HEK293 (cell line): ENCODE measurements at regions not wholly inside any gene's neighbourhood (a gene's known extent, or its start where the extent isn't known, plus 50 kb on each side); places are given as distances from the start of the nearest gene placed in this dataset.

ENCODE experiments used
- SP2 ChIP-seq: fragments of 450-650 bp; formaldehyde crosslinking; IDR thresholded peaks from 2 replicates; pipeline ENCODE4 v1.5.1; 2016; ENCODE audit warnings: missing biosample characterization, missing genetic modification characterization
- ZNF114 ChIP-seq: fragments of 450-650 bp; formaldehyde crosslinking; IDR thresholded peaks from 2 replicates; pipeline ENCODE4 v1.5.0; 2017; ENCODE audit warnings: missing biosample characterization, missing genetic modification characterization
- ZNF24 ChIP-seq: fragments of 450-650 bp; formaldehyde crosslinking; IDR thresholded peaks from 2 replicates; pipeline ENCODE4 v1.5.1; 2016; ENCODE audit warnings: missing biosample characterization, missing genetic modification characterization
- ZNF292 ChIP-seq: fragments of 450-650 bp; formaldehyde crosslinking; IDR thresholded peaks from 2 replicates; pipeline ENCODE4 v1.5.1; 2016; ENCODE audit warnings: low read depth, missing biosample characterization, missing genetic modification characterization, borderline replicate concordance
- ZNF341 ChIP-seq: fragments of 450-650 bp; formaldehyde crosslinking; IDR thresholded peaks from 2 replicates; pipeline ENCODE4; 2016; ENCODE audit warnings: low read depth, missing biosample characterization, missing genetic modification characterization
- ZNF530 ChIP-seq: fragments of 450-650 bp; formaldehyde crosslinking; IDR thresholded peaks from 2 replicates; pipeline ENCODE4 v1.5.1; 2016; ENCODE audit warnings: low read depth, missing biosample characterization, missing genetic modification characterization
- ZNF768 ChIP-seq: fragments of 450-650 bp; formaldehyde crosslinking; IDR thresholded peaks from 2 replicates; pipeline ENCODE4 v1.5.1; 2018; ENCODE audit warnings: missing biosample characterization, mild to moderate bottlenecking, missing genetic modification characterization
- ZNF777 ChIP-seq: fragments of 450-650 bp; formaldehyde crosslinking; IDR thresholded peaks from 2 replicates; pipeline ENCODE4 v1.5.1; 2017; ENCODE audit warnings: missing biosample characterization, missing genetic modification characterization, borderline replicate concordance
- TF ChIP-seq, protein P1 (sequence below): fragments of 450-650 bp; formaldehyde crosslinking; IDR thresholded peaks from 2 replicates; pipeline ENCODE4 v1.5.1; 2016; ENCODE audit warnings: missing biosample characterization, missing genetic modification characterization
- TF ChIP-seq, protein P2 (sequence below): sonication (generic); formaldehyde crosslinking; IDR thresholded peaks from 2 replicates; pipeline ENCODE4 v1.8.1; 2022; ENCODE audit warnings: mild to moderate bottlenecking, moderate library complexity, missing genetic modification reagents
- TF ChIP-seq, protein P3 (sequence below): fragments of 450-650 bp; formaldehyde crosslinking; IDR thresholded peaks from 2 replicates; pipeline ENCODE4 v1.5.1; 2016; ENCODE audit warnings: missing biosample characterization, missing genetic modification characterization
- TF ChIP-seq, protein P4 (sequence below): fragments of 450-650 bp; formaldehyde crosslinking; IDR thresholded peaks from 2 replicates; pipeline ENCODE4 v1.5.1; 2016; ENCODE audit warnings: missing biosample characterization, missing genetic modification characterization, low read depth
- TF ChIP-seq, protein P5 (sequence below): fragments of 450-650 bp; formaldehyde crosslinking; IDR thresholded peaks from 2 replicates; pipeline ENCODE4 v1.5.1; 2016; ENCODE audit warnings: missing biosample characterization, missing genetic modification characterization
- TF ChIP-seq, protein P6 (sequence below): IDR thresholded peaks from 2 replicates; pipeline ENCODE4 v1.6.1; 2011; ENCODE audit warnings: mild to moderate bottlenecking, low read depth, low read length, borderline replicate concordance

DNA sequence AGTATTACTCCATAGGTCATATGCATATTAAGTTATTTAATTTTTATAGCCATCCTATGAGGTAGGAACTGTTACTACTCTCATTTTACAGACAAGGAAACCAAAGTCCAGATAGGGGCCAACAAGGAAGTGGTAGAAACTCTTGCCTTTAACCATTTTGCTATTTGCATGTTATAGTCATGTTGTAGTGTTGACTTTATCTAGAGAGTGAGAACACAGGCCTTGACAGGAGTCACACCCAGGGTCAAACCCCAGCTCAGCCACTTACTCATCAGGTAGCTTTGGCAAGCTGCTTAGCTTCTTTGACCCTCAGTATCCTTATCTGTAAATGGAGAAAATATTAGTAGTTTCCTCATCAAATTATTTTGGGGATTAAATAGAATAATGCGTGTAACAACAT, 156.2 kb downstream of the CAND1 start:
- TF ChIP-seq ZNF24 (tag by site-specific recombination) (no peak), ZNF768 (no peak), ZNF530 (tag by site-specific recombination) (no peak), ZNF114 (tag by site-specific recombination) (no peak), SP2 (tag by site-specific recombination) (no peak), ZNF341 (tag by site-specific recombination) (no peak), ZNF292 (tag by site-specific recombination) (no peak), ZNF777 (tag by site-specific recombination) (no peak)
- TF ChIP-seq, protein P1, sequence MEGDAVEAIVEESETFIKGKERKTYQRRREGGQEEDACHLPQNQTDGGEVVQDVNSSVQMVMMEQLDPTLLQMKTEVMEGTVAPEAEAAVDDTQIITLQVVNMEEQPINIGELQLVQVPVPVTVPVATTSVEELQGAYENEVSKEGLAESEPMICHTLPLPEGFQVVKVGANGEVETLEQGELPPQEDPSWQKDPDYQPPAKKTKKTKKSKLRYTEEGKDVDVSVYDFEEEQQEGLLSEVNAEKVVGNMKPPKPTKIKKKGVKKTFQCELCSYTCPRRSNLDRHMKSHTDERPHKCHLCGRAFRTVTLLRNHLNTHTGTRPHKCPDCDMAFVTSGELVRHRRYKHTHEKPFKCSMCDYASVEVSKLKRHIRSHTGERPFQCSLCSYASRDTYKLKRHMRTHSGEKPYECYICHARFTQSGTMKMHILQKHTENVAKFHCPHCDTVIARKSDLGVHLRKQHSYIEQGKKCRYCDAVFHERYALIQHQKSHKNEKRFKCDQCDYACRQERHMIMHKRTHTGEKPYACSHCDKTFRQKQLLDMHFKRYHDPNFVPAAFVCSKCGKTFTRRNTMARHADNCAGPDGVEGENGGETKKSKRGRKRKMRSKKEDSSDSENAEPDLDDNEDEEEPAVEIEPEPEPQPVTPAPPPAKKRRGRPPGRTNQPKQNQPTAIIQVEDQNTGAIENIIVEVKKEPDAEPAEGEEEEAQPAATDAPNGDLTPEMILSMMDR = no peak
- TF ChIP-seq, protein P2, sequence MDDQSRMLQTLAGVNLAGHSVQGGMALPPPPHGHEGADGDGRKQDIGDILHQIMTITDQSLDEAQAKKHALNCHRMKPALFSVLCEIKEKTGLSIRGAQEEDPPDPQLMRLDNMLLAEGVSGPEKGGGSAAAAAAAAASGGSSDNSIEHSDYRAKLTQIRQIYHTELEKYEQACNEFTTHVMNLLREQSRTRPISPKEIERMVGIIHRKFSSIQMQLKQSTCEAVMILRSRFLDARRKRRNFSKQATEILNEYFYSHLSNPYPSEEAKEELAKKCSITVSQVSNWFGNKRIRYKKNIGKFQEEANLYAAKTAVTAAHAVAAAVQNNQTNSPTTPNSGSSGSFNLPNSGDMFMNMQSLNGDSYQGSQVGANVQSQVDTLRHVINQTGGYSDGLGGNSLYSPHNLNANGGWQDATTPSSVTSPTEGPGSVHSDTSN (CRISPR knock-in tag) = no peak
- TF ChIP-seq, protein P3, sequence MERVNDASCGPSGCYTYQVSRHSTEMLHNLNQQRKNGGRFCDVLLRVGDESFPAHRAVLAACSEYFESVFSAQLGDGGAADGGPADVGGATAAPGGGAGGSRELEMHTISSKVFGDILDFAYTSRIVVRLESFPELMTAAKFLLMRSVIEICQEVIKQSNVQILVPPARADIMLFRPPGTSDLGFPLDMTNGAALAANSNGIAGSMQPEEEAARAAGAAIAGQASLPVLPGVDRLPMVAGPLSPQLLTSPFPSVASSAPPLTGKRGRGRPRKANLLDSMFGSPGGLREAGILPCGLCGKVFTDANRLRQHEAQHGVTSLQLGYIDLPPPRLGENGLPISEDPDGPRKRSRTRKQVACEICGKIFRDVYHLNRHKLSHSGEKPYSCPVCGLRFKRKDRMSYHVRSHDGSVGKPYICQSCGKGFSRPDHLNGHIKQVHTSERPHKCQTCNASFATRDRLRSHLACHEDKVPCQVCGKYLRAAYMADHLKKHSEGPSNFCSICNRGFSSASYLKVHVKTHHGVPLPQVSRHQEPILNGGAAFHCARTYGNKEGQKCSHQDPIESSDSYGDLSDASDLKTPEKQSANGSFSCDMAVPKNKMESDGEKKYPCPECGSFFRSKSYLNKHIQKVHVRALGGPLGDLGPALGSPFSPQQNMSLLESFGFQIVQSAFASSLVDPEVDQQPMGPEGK = no peak
- TF ChIP-seq, protein P4, sequence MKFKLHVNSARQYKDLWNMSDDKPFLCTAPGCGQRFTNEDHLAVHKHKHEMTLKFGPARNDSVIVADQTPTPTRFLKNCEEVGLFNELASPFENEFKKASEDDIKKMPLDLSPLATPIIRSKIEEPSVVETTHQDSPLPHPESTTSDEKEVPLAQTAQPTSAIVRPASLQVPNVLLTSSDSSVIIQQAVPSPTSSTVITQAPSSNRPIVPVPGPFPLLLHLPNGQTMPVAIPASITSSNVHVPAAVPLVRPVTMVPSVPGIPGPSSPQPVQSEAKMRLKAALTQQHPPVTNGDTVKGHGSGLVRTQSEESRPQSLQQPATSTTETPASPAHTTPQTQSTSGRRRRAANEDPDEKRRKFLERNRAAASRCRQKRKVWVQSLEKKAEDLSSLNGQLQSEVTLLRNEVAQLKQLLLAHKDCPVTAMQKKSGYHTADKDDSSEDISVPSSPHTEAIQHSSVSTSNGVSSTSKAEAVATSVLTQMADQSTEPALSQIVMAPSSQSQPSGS (tag by site-specific recombination) = no peak
- TF ChIP-seq, protein P5, sequence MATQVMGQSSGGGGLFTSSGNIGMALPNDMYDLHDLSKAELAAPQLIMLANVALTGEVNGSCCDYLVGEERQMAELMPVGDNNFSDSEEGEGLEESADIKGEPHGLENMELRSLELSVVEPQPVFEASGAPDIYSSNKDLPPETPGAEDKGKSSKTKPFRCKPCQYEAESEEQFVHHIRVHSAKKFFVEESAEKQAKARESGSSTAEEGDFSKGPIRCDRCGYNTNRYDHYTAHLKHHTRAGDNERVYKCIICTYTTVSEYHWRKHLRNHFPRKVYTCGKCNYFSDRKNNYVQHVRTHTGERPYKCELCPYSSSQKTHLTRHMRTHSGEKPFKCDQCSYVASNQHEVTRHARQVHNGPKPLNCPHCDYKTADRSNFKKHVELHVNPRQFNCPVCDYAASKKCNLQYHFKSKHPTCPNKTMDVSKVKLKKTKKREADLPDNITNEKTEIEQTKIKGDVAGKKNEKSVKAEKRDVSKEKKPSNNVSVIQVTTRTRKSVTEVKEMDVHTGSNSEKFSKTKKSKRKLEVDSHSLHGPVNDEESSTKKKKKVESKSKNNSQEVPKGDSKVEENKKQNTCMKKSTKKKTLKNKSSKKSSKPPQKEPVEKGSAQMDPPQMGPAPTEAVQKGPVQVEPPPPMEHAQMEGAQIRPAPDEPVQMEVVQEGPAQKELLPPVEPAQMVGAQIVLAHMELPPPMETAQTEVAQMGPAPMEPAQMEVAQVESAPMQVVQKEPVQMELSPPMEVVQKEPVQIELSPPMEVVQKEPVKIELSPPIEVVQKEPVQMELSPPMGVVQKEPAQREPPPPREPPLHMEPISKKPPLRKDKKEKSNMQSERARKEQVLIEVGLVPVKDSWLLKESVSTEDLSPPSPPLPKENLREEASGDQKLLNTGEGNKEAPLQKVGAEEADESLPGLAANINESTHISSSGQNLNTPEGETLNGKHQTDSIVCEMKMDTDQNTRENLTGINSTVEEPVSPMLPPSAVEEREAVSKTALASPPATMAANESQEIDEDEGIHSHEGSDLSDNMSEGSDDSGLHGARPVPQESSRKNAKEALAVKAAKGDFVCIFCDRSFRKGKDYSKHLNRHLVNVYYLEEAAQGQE (tag by site-specific recombination) = no peak
- TF ChIP-seq, protein P6, sequence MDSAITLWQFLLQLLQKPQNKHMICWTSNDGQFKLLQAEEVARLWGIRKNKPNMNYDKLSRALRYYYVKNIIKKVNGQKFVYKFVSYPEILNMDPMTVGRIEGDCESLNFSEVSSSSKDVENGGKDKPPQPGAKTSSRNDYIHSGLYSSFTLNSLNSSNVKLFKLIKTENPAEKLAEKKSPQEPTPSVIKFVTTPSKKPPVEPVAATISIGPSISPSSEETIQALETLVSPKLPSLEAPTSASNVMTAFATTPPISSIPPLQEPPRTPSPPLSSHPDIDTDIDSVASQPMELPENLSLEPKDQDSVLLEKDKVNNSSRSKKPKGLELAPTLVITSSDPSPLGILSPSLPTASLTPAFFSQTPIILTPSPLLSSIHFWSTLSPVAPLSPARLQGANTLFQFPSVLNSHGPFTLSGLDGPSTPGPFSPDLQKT = no peak
